HT-29 (cell line): ENCODE measurements at regions not wholly inside any gene's neighbourhood (a gene's known extent, or its start where the extent isn't known, plus 50 kb on each side); places are given as distances from the start of the nearest gene placed in this dataset.

Experiments used
- DNase-seq: peaks from one replicate; pipeline ENCODE4 v3.0.0-alpha.2; 2015; ENCODE audit warnings: low spot score

DNA sequence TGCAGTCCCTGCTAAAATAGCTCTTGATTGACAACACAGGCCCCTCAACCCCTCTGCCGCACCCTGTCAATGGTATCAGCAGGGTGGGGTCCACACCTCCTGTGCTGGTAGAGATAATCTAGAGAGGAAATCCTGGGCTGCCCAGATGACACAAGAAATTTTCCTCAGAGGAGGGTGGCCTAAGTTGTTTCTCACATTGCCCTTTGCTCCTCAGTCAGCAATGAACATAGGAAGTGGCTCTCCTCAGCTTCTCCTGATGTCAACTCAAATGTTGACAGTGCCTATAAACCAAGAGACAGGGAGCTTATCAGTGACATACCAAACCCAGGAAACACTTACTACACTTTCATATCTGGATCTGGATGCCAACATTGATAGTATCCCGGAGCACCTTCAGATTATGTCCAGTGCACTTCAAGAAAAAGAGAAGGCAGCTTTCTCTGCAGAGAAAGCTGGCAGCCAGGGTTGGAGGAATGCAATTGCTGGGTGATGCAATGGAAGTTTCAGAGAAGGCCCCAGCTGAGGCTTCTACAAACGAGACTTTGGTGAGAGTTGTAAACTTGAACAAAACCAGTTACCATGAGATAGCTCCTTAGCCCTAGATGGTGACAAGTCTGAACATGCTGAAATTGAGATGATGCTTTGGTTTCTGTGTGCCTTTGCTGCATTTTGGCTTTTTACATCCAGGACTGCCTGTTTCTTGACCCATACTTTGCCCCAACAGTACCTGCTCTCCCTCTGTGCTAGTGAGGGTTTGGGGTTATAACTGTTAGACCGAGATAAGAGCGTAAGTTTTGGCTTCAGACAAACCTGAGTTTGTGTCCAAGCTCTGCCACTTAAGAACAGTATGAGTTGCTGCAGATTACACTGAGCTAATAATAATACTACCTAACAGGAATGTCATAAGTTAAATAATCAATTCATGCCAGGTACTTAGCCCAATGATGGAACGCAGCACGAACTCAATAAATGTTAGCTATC is 183.5 kb downstream of the NUAK1 start:
- DNase-seq: no peak

GRCh38 chr12:105955976-105956375 is 182.8 kb downstream of the NUAK1 start:
- no peak for DNase-seq

GRCh38 chr12:105956662-105957457 is 181.9 kb downstream of the NUAK1 start:
- DNase-seq: no peak

GRCh38 chr12:105960319-105961083 is 178.3 kb downstream of the NUAK1 start:
- no peak for DNase-seq

DNA sequence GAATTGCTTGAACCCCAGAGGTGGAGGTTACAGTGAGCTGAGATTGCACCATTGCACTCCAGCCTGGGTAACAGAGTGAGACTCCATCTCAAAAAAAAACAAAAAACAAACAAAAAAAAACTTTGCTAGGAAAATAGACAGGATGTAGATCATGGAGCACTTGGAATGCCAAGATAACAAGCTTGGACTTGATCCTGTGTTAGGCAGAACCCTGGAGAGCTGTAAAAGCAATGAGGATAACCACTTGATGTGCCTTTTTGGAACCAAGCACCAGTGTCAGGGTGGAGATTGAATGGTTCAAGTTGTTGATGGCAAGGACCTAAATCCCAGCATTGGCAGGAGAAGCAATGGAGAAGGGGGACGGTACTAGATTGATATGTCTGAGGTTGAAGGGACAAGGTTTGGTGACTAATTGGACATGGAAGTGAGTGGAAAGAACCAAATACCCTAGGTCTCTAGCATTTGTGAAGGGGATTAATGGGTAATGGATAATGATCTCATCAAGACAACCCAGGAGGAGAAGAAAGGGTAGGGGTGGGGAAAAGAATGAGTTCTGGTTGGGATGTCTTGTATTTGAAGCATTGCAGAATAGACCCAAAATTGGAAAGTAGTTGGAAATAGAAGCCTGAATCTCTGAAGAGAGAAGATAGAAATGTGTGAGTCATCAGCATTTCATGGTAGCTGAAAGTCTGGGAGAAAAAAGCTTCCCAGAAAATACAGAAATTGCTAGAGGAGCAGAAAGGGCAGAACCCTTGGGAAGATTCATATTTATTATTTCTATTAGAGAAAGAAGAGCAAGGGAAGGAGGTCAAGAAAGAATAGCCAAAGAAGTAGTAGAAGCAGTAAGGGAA is 176.7 kb downstream of the NUAK1 start:
- no peak for DNase-seq

DNA sequence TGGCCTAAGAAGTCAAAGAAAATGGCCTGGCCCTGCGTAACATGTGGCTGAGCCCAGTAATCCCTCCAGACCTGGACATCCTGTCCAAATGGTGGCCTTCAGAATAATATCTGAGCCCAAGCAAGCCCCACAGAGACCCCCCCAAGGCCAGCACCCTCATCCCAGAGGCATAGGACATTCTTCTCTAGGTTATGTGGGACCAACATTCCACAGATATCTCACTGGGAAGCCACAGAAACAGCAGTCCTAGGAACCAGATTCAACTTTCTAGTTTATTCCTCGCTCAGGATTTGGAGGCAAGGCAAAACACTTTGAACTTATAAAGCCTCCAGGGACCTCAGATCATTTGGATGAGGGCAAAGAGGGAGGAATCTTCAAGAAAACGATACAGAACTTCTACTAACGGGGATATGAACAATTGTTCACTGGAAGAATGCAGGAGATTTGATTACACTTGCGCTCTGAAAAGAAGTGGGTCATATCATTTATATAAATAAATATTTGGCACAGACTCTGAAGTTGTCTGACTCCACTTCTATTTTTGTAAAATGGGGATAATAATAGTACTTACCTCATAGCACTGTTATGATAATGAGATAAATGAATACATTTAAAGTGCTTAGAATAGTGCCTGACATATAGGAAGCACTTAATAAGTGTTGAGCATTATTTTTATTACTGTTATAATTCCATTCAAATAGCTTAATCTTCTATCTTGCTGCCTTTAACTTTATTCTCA is 171.5 kb downstream of the NUAK1 start:
- no peak for DNase-seq

GRCh38 chr12:105968025-105968424 is 170.7 kb downstream of the NUAK1 start:
- no peak for DNase-seq

DNA sequence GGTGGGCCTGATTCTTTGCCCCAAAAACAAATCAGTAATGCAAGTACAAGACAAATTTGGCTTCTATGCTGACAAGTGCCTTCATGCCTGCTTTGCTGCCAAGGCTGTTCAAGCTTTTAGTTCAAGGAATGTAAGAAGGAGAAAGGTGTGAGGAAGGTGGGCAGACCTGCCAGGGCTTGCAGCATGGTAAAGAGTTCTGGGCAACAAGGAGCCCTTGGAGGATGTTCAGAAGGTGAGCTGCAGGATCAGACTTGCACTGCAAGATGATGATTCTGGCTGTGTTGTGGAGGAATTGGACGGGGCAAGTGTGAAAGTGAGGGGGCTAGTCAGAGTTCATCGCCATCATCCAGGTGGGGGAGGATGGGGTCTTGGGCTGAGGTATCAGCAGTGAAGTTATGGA is 167.9 kb downstream of the NUAK1 start:
- DNase-seq: no peak

GRCh38 chr12:105974738-105975137 is 164.0 kb downstream of the NUAK1 start:
- DNase-seq: no peak

GRCh38 chr12:105975351-105975750 is 163.4 kb downstream of the NUAK1 start:
- no peak for DNase-seq

GRCh38 chr12:105977236-105977635 is 161.5 kb downstream of the NUAK1 start:
- DNase-seq: no peak

GRCh38 chr12:105977652-105978051 is 161.1 kb downstream of the NUAK1 start:
- no peak for DNase-seq

GRCh38 chr12:105978276-105978675 is 160.5 kb downstream of the NUAK1 start:
- no peak for DNase-seq

GRCh38 chr12:105978686-105979085 is 160.1 kb downstream of the NUAK1 start:
- no peak for DNase-seq

- DNase-seq: no peak
Measured at GRCh38 chr12:105980085-105980484, 158.7 kb downstream of the NUAK1 start.

GRCh38 chr12:105980533-105980932 is 158.2 kb downstream of the NUAK1 start:
- DNase-seq: no peak

DNA sequence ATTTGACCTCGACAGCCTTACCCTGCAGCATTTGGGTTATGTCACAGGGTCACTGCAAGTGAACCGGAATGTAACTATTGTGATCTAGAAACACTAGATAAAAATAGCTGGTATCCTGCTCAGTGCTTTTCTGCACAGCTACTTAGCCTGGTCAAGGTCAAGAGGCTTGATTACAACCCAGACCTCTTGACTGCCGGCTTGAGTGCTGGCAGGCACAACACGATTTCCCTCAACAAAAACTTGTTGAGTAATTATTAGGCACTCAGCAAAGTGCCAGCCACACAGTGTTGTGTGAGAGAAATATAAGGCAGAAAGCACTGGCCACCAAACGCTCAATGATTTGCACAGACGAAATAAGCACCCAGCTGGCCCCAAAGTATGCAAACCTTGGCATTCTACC is 156.7 kb downstream of the NUAK1 start:
- DNase-seq: no peak

GRCh38 chr12:105983622-105984320 is 155.0 kb downstream of the NUAK1 start:
- no peak for DNase-seq

DNA sequence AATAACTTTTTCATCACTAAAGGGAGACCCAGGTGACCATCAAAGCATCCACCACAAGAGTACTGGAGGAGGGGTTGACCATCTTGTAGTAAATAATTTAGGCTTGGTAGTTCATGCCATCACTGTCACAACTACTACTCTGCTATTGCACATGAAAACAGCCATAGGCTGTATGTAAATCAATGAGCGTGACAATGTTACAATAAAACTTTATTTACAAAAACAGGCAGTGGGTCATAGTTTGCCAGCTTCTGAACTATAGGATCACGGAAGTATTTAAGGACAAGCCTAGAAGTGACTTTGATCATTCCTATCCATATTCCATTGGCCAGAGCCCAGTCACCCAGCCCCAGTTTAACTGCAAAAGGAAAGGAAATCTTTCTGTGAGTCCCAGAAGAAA is 153.4 kb downstream of the NUAK1 start:
- DNase-seq: no peak
